Activated gamma-delta T cell treated with Interleukin-2 at 50 U/mL for 16 hours (primary cell): ENCODE measurements at regions not wholly inside any gene's neighbourhood (a gene's known extent, or its start where the extent isn't known, plus 50 kb on each side); places are given as distances from the start of the nearest gene placed in this dataset.
"Not testable (repeated sequence)": the region's sequence is repeated elsewhere in the genome, so short reads cannot be mapped to it uniquely, and the experiment has no call there.

Experiments
- DNase-seq: peaks from one replicate; pipeline ENCODE4 v3.0.0-alpha.2; 2020

- DNase-seq = no peak
Measured at GRCh38 chr15:59894835-59895234, 109.3 kb upstream of the FOXB1 start.

- no peak for DNase-seq
Measured at GRCh38 chr15:59892985-59893384, 111.1 kb upstream of the FOXB1 start.

- DNase-seq = not testable (repeated sequence)
Measured at GRCh38 chr15:59887870-59888269, 116.2 kb upstream of the FOXB1 start.

GRCh38 chr15:59887211-59887610 lies 116.9 kb upstream of the FOXB1 start:
- no peak for DNase-seq

- DNase-seq = no peak
Measured at GRCh38 chr15:59886441-59886840, 117.7 kb upstream of the FOXB1 start.

- no peak for DNase-seq
Measured at GRCh38 chr15:59885832-59886231, 118.3 kb upstream of the FOXB1 start.

GRCh38 chr15:59879506-59880265 lies 124.4 kb upstream of the FOXB1 start:
- DNase-seq = no peak

- DNase-seq = no peak
Measured at GRCh38 chr15:59876140-59876539, 128.0 kb upstream of the FOXB1 start.

GRCh38 chr15:59873644-59874272 lies 130.4 kb upstream of the FOXB1 start:
- DNase-seq = no peak

- no peak for DNase-seq
Measured at GRCh38 chr15:59867086-59867855, 136.8 kb upstream of the FOXB1 start.

GRCh38 chr15:59866642-59867041 lies 137.5 kb upstream of the FOXB1 start:
- no peak for DNase-seq

GRCh38 chr15:59862191-59863155 lies 141.6 kb upstream of the FOXB1 start:
- no peak for DNase-seq

GRCh38 chr15:59847968-59848367 lies 156.1 kb upstream of the FOXB1 start:
- no peak for DNase-seq

GRCh38 chr15:59845942-59846499 lies 156.9 kb upstream of the BNIP2 start:
- DNase-seq = no peak

- DNase-seq = no peak
Measured at GRCh38 chr15:59843609-59844008, 154.5 kb upstream of the BNIP2 start.

GRCh38 chr15:59841036-59841435 lies 151.9 kb upstream of the BNIP2 start:
- DNase-seq = no peak

GRCh38 chr15:59839906-59840305 lies 150.8 kb upstream of the BNIP2 start:
- no peak for DNase-seq

GRCh38 chr15:59838900-59839299 lies 149.8 kb upstream of the BNIP2 start:
- no peak for DNase-seq

GRCh38 chr15:59835776-59836175 lies 146.7 kb upstream of the BNIP2 start:
- DNase-seq = no peak

GRCh38 chr15:59834528-59834927 lies 145.4 kb upstream of the BNIP2 start:
- no peak for DNase-seq

- DNase-seq = no peak
Measured at GRCh38 chr15:59833366-59833765, 144.2 kb upstream of the BNIP2 start.

- no peak for DNase-seq
Measured at GRCh38 chr15:59830873-59831272, 141.8 kb upstream of the BNIP2 start.
